Common myeloid progenitor, CD34-positive (primary cell): ENCODE measurements at regions not wholly inside any gene's neighbourhood (a gene's known extent, or its start where the extent isn't known, plus 50 kb on each side); places are given as distances from the start of the nearest gene placed in this dataset.

Experiments used
- CTCF ChIA-PET: fragments of 350-600 bp; sonication (Branson Sonifier 250); formaldehyde crosslinking; loops from one replicate; lab custom pipeline; 2021; ENCODE audit warnings: antibody characterized with exemption; lab: Charles Lee
- POLR2A ChIA-PET: fragments of 350-600 bp; sonication (Branson Sonifier 250); formaldehyde crosslinking; loops from one replicate; lab custom pipeline; 2021; ENCODE audit warnings: antibody characterized with exemption; lab: Charles Lee
- DNase-seq, 3 donors: peaks; one replicate each; pipeline versions ENCODE4 v3.0.0 to v3.0.0-alpha.2; 2013
- H3K27ac ChIP-seq, 2 experiments: 1 replicate in 1 of 2; 2 replicates in 1 of 2; pipeline ENCODE4 v1.7.0; 2013; ENCODE audit warnings: inconsistent platforms in 2 of 2, low read length in 2 of 2, mild to moderate bottlenecking in 2 of 2, low read depth in 1 of 2, moderate library complexity in 1 of 2; ENCODE audit not compliant: severe bottlenecking in 2 of 2, insufficient read depth in 1 of 2, poor library complexity in 1 of 2
- H3K27me3 ChIP-seq, 5 experiments: replicated peaks in 2 of 5; 1 replicate in 3 of 5; 2 replicates in 2 of 5; pipeline versions ENCODE4 v1.6.1 to v1.7.0; 2013; ENCODE audit warnings: low read length in 4 of 5, mild to moderate bottlenecking in 2 of 5, moderate library complexity in 2 of 5, inconsistent platforms in 1 of 5; ENCODE audit not compliant: insufficient read depth in 5 of 5, control insufficient read depth in 4 of 5
- H3K36me3 ChIP-seq, 4 experiments: 1 replicate in 2 of 4; 2 replicates in 2 of 4; pipeline versions ENCODE4 v1.6.1 to v1.7.0; 2013; ENCODE audit warnings: low read length in 3 of 4, control low read depth in 1 of 4, mild to moderate bottlenecking in 1 of 4; ENCODE audit not compliant: control insufficient read depth in 4 of 4, insufficient read depth in 4 of 4
- H3K4me1 ChIP-seq, 4 experiments: 1 replicate in 3 of 4; 2 replicates in 1 of 4; pipeline versions ENCODE4 v1.6.1 to v1.7.1; 2013; ENCODE audit warnings: low read length in 3 of 4, mild to moderate bottlenecking in 3 of 4, control low read depth in 1 of 4, inconsistent platforms in 1 of 4, moderate library complexity in 1 of 4; ENCODE audit not compliant: control insufficient read depth in 4 of 4, insufficient read depth in 4 of 4; ENCODE audit errors: control extremely low read depth in 1 of 4
- H3K4me3 ChIP-seq, 7 experiments: 1 replicate in 4 of 7; 2 replicates in 3 of 7; pipeline versions ENCODE4 v1.5.1 to v1.7.0; 2013; ENCODE audit warnings: mild to moderate bottlenecking in 7 of 7, low read length in 6 of 7, moderate library complexity in 6 of 7, inconsistent platforms in 2 of 7, low read depth in 2 of 7, control low read depth in 1 of 7; ENCODE audit not compliant: insufficient read depth in 4 of 7, control insufficient read depth in 1 of 7; ENCODE audit errors: extremely low read depth in 1 of 7
- H3K9me3 ChIP-seq, 5 experiments: 1 replicate in 4 of 5; 2 replicates in 1 of 5; pipeline versions ENCODE4 v1.6.1 to v1.7.1; 2013; ENCODE audit warnings: low read length in 4 of 5, mild to moderate bottlenecking in 2 of 5, inconsistent platforms in 1 of 5, low read depth in 1 of 5, moderate library complexity in 1 of 5; ENCODE audit not compliant: control insufficient read depth in 4 of 5, insufficient read depth in 2 of 5; ENCODE audit errors: control extremely low read depth in 1 of 5
- WGBS: methylation state at CpG from one replicate; pipeline ENCODE4 v1.1.5; 2013; ENCODE audit not compliant: insufficient coverage; 5-methylcytosine and 5-hydroxymethylcytosine counted together

DNA sequence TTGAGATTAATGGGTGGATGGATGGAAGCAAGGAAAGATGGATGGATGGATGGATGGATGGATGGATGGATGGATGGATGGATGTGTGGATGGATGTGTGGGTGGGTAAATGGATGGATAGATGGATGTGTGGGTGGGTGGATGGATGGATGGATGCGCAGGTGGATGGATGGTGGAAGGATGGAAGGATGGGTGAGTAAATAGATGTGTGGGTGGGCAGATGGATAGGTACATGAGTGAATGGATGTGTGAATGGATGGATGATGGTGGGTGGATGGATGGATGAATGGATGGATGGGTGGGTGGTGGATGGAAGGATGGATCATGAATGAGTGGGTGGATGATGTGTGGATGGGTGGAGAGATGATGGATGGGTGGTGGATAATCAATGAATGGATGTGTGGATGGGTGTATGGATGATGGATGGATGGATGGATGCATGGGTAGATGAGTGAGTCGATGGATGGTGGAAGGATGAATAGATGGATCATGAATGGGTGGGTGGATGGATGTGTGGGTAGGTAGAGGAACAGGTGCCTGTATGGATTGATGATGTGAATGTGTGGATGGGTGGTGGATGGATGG is 375.2 kb downstream of the BRD1 start:
- peaks cover 0 to 5% (median 0%) of the 10 kb centered on the region in 5 experiments for H3K9me3 ChIP-seq
- H3K4me1 ChIP-seq = no peaks in the 10 kb centered on the region
- no peak overlapping the region for H3K4me3 ChIP-seq
- no peak for DNase-seq
- no peaks in the 10 kb centered on the region for H3K36me3 ChIP-seq
- H3K27ac ChIP-seq = no peak overlapping the region
- ChIA-PET POLR2A (no interaction called here), CTCF (no interaction called here)
- H3K27me3 ChIP-seq = peaks cover 5 to 57% (median 8%) of the 10 kb centered on the region in 5 experiments
- 100% methylated on average over 2 of the region's 2 CpGs for WGBS

DNA sequence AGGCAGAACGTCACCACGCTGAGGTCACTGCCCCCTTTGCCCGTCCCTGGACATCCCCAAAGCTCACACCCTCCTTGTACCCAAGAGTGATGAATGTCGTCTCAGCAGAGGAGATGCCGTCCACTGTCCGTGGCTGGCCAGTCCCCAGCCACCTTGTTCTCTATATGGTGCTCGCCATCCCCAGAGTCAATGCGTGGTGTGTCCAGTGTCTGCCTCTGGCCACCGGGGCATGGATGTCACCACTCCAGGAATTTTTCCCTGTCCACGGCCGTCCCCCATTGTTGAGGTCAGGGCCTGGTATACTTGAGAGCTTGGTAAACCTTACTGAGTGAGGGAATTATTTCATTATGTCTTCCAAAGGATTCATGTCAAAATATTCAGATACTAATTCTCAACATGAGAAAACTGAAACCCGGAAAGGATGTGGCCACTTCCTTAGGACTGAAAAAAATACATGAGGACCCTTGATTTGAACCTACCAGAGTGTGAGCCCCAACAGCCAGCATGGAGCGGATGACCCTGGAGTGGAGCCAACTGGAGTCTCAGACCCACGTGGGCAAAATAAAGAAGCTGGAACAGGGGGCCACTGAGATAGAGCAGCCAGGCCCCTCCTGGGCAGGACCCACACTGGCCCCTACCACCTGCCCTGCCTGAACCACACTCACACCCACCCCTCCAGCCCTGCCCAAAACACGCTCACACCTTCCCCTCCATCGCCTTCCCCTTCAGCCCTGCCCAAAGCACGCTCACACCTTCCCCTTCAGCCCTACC is 376.4 kb downstream of the BRD1 start:
- Histone ChIP-seq H3K27ac (no peak overlapping the region), H3K4me1 (no peaks in the 10 kb centered on the region), H3K27me3 (peaks cover 5 to 62% (median 8%) of the 10 kb centered on the region in 5 experiments), H3K4me3 (no peak overlapping the region), H3K9me3 (peaks cover 0 to 5% (median 0%) of the 10 kb centered on the region in 5 experiments), H3K36me3 (no peaks in the 10 kb centered on the region)
- 57% methylated on average over 14 of the region's 17 CpGs for WGBS
- DNase-seq = no peak
- POLR2A ChIA-PET = no interaction called here
- CTCF ChIA-PET = no interaction called here

GRCh38 chr22:49450498-49450897 is 377.2 kb downstream of the BRD1 start:
- Histone ChIP-seq H3K9me3 (peaks cover 0 to 5% (median 0%) of the 10 kb centered on the region in 5 experiments), H3K4me1 (no peaks in the 10 kb centered on the region), H3K27ac (no peak overlapping the region), H3K36me3 (no peaks in the 10 kb centered on the region), H3K4me3 (no peak overlapping the region), H3K27me3 (peaks cover 5 to 69% (median 8%) of the 10 kb centered on the region in 5 experiments)
- CTCF ChIA-PET = no interaction called here
- DNase-seq = no peak
- POLR2A ChIA-PET = no interaction called here
- 0% methylated on average over 4 of the region's 9 CpGs for WGBS

DNA sequence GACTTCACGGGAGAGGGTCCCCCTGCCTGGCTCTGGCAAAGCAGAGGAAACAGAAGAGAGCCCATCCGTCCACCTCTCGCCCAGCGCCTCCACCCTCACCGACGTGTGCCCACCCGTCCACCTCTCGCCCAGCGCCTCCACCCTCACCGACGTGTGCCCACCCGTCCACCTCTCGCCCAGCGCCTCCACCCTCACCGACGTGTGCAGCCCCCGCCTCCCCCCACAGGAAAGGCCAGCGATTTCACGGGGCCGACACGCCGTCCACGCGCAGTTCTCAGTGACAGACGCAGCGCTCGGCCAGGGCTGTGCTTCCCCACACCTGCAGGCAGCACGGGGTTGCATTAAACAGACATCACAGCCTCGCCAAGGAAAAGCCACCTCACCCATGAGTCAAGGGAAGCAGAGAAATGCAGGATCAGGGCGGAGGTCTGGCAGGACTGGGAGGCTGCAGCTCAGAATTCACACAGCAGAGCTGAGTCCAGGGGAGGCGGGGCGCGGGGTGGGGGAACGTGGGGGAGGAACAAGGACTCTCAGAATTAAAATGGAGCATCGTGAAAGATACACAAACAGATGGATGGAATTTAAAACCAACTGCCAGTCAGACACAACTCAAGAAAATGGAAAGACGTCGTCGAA is 377.7 kb downstream of the BRD1 start:
- DNase-seq = no peak
- CTCF ChIA-PET = no interaction called here
- Histone ChIP-seq H3K36me3 (no peaks in the 10 kb centered on the region), H3K9me3 (peaks cover 0 to 5% (median 0%) of the 10 kb centered on the region in 5 experiments), H3K4me3 (no peak overlapping the region), H3K27ac (no peak overlapping the region), H3K4me1 (no peaks in the 10 kb centered on the region), H3K27me3 (peaks cover 5 to 69% (median 8%) of the 10 kb centered on the region in 5 experiments)
- 10% methylated on average over 32 of the region's 38 CpGs for WGBS
- POLR2A ChIA-PET = no interaction called here

DNA sequence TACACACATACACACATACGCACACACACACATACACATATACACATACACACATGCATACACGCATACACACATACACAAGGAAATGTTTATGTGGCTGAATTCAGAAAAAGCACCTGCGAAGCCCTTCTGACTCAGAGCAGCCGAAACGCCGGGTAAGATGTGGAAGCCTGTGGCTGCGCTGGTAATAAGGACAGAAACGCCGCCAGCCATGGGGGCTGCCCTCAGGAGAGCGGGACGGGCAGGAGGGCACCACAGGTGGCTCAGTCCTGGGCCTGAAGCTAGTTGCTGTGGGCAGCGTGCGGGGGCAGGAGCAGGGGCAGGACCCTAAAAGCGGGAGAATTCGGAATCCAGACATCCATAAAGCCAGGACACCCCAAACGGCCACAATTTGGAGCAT is 378.3 kb downstream of the BRD1 start:
- peaks cover 5 to 71% (median 8%) of the 10 kb centered on the region in 5 experiments for H3K27me3 ChIP-seq
- H3K36me3 ChIP-seq = no peaks in the 10 kb centered on the region
- peaks cover 0 to 5% (median 0%) of the 10 kb centered on the region in 5 experiments for H3K9me3 ChIP-seq
- H3K27ac ChIP-seq = no peak overlapping the region
- 48% methylated on average over 15 of the region's 16 CpGs for WGBS
- H3K4me1 ChIP-seq = no peaks in the 10 kb centered on the region
- peak in 1 of 3 donors; percentile 4 for DNase-seq
- POLR2A ChIA-PET = no interaction called here
- CTCF ChIA-PET = no interaction called here
- no peak overlapping the region for H3K4me3 ChIP-seq

DNA sequence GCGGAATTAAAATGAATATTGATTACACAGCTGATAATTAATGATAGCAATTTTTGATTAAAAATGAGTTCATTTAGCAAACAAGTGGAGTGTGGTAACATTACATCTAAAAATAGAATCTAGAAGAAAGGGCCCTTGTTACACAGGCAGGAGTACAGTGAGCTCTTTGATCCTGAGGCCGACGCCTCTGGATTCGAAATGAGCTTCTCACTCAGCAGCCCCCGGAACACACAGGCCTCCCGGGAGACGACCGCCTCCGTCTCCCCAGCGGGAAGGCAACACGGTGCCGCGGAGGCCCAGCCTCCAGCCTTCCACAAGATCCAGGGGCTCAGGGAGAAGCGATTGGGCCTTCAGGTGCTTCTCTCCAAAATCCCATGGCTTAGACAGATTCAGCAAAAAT is 379.1 kb downstream of the BRD1 start:
- WGBS = 64% methylated on average over 13 of the region's 14 CpGs
- no peak overlapping the region for H3K27ac ChIP-seq

DNA sequence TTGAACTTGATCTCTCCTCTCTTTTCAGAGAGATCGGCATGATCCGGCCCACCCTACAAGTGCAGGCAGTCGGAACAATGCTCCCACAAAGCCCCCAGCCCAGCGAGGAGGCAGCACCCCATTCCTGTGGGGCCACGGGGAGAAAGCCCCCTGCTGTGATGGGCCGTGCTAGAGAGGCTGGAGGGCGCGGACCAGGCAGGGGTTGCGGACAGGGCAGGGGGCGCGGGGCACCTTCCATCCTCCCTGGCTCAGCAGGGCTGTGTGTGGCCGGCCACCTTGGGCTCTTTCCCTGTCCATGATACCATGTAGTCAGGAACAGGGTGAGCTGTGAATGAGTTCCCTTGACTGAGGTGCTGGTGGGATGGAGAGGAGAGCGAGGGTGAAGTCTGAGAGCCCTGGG is 379.8 kb downstream of the BRD1 start:
- peaks cover 0 to 5% (median 0%) of the 10 kb centered on the region in 5 experiments for H3K9me3 ChIP-seq
- CTCF ChIA-PET = no interaction called here
- 87% methylated on average over 10 of the region's 13 CpGs for WGBS
- no peaks in the 10 kb centered on the region for H3K36me3 ChIP-seq
- H3K4me3 ChIP-seq = no peak overlapping the region
- no peak for DNase-seq
- H3K27me3 ChIP-seq = peaks cover 5 to 69% (median 6%) of the 10 kb centered on the region in 5 experiments
- no peak overlapping the region for H3K27ac ChIP-seq
- POLR2A ChIA-PET = no interaction called here
- H3K4me1 ChIP-seq = no peaks in the 10 kb centered on the region

More for the DNA sequence above, 379.1 kb downstream of the BRD1 start:
- POLR2A ChIA-PET = no interaction called here
- peaks cover 0 to 5% (median 0%) of the 10 kb centered on the region in 5 experiments for H3K9me3 ChIP-seq
- CTCF ChIA-PET = no interaction called here
- no peaks in the 10 kb centered on the region for H3K4me1 ChIP-seq
- no peaks in the 10 kb centered on the region for H3K36me3 ChIP-seq
- no peak for DNase-seq
- peaks cover 5 to 70% (median 6%) of the 10 kb centered on the region in 5 experiments for H3K27me3 ChIP-seq
- H3K4me3 ChIP-seq = no peak overlapping the region
